ENCODE measurements at regions not wholly inside any gene's neighbourhood (a gene's known extent, or its start where the extent isn't known, plus 50 kb on each side); places are given as distances from the start of the nearest gene placed in this dataset.

GRCh38 chr9:38186404-38187115, 117.5 kb upstream of the SHB start:
- Mint-ChIP-seq H3K27me3 (ENCODE audit: low read depth) (no peaks in the 10 kb centered on the region), H3K4me3 (no peak overlapping the region), H3K27ac (peak overlapping the region in 1 of 3 experiments; percentile 74), H3K9me3 (no peaks in the 10 kb centered on the region), H3K4me1 (peaks cover 16% of the 10 kb centered on the region), H3K36me3 (ENCODE audit: low read depth) (no peaks in the 10 kb centered on the region)
- TF ChIP-seq, protein P1, sequence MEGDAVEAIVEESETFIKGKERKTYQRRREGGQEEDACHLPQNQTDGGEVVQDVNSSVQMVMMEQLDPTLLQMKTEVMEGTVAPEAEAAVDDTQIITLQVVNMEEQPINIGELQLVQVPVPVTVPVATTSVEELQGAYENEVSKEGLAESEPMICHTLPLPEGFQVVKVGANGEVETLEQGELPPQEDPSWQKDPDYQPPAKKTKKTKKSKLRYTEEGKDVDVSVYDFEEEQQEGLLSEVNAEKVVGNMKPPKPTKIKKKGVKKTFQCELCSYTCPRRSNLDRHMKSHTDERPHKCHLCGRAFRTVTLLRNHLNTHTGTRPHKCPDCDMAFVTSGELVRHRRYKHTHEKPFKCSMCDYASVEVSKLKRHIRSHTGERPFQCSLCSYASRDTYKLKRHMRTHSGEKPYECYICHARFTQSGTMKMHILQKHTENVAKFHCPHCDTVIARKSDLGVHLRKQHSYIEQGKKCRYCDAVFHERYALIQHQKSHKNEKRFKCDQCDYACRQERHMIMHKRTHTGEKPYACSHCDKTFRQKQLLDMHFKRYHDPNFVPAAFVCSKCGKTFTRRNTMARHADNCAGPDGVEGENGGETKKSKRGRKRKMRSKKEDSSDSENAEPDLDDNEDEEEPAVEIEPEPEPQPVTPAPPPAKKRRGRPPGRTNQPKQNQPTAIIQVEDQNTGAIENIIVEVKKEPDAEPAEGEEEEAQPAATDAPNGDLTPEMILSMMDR (IDR thresholded peaks at IDR 0.05; ENCODE audit: unreplicated experiment in 3 of 3): no peak

DNA sequence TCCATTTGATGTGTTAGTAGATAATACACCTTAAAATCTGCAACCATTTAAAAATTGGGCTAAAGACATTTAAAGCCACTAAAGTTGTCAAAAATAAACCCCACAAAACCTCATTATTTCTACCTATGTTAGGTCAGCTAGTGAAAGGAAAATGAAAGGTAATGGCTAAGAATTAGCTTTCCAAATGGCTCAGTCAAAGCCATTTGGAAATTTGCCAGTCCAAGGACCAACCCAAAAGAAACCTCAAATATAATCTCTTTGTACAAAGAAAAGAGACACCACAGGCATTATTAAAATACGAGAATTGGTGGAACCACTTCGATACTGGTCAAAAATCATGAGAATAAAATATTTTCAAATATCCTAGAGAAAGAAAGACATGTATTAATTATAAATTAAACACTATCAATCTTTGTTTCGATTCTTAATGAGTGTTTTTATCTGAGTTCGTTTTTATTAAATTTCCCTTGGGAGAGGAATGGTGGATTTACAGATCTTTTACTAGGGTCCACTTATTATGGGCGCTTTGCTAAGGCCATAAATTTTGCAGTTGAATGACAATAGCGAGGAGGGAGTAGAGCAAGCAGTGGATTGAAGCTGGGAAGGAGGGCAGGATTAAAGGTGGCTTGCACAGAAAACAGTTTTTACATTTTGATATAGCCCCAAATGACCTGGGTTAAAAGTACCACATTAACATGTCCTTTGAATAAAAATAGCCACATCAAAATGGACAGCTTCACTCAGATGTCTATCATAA, 116.8 kb upstream of the SHB start:
- TF ChIP-seq, protein P1 (IDR thresholded peaks at IDR 0.05; ENCODE audit: unreplicated experiment in 3 of 3): no peak
- Mint-ChIP-seq H3K4me3 (no peak overlapping the region), H3K27me3 (ENCODE audit: low read depth) (no peaks in the 10 kb centered on the region), H3K9me3 (no peaks in the 10 kb centered on the region), H3K36me3 (ENCODE audit: low read depth) (no peaks in the 10 kb centered on the region), H3K27ac (no peak overlapping the region), H3K4me1 (peaks cover 19% of the 10 kb centered on the region)

DNA sequence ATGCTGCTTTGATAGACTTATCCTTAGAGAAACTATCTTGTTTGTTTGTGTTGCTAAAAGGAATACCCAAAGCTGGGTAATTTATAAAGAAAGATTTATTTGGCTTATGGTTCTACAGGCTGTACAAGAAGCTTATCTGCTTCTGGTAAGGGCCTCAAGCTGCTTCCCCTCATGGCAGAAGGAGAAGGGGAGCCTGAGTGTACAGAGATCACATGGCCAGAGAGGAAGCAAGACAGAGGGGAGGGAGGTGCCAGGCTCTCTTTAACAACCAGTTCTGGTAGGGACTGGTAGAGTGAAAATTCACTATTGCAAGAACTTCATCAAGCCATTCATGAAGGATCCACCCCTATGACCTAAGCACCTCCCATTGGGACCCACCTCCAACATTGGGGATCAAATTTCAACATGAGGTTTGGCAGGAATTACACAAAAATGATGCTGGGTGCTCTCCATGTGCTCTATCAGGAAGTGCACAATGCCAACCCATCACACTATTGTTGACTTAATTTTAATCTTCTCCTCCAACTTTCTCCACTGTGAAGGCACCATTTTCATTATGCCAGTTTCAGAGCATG, 115.1 kb upstream of the SHB start:
- no peak overlapping the region for H3K27ac Mint-ChIP-seq

GRCh38 chr9:38182321-38182720, 113.3 kb upstream of the SHB start:
- H3K9me3 Mint-ChIP-seq: no peaks in the 10 kb centered on the region
- peaks cover 19% of the 10 kb centered on the region for H3K4me1 Mint-ChIP-seq
- H3K27ac Mint-ChIP-seq: peak overlapping the region in 1 of 3 experiments; percentile 49
- H3K36me3 Mint-ChIP-seq (ENCODE audit: low read depth): no peaks in the 10 kb centered on the region
- H3K27me3 Mint-ChIP-seq (ENCODE audit: low read depth): no peaks in the 10 kb centered on the region
- TF ChIP-seq, protein P1 (IDR thresholded peaks at IDR 0.05; ENCODE audit: unreplicated experiment in 3 of 3): no peak
- no peak overlapping the region for H3K4me3 Mint-ChIP-seq

More for the DNA sequence above, 115.1 kb upstream of the SHB start:
- TF ChIP-seq, protein P1 (IDR thresholded peaks at IDR 0.05; ENCODE audit: unreplicated experiment in 3 of 3): no peak
- no peaks in the 10 kb centered on the region for H3K9me3 Mint-ChIP-seq
- H3K4me1 Mint-ChIP-seq: peaks cover 19% of the 10 kb centered on the region
- no peaks in the 10 kb centered on the region for H3K27me3 Mint-ChIP-seq (ENCODE audit: low read depth)
- no peak overlapping the region for H3K4me3 Mint-ChIP-seq
- H3K36me3 Mint-ChIP-seq (ENCODE audit: low read depth): no peaks in the 10 kb centered on the region

- Mint-ChIP-seq H3K4me1 (peaks cover 19% of the 10 kb centered on the region), H3K36me3 (ENCODE audit: low read depth) (no peaks in the 10 kb centered on the region), H3K9me3 (no peaks in the 10 kb centered on the region), H3K27me3 (ENCODE audit: low read depth) (no peaks in the 10 kb centered on the region), H3K27ac (peak overlapping the region in 1 of 3 experiments; percentile 49), H3K4me3 (no peak overlapping the region)
- TF ChIP-seq, protein P1 (IDR thresholded peaks at IDR 0.05; ENCODE audit: unreplicated experiment in 3 of 3): no peak
Observed at GRCh38 chr9:38181866-38182265, 112.8 kb upstream of the SHB start.

All from nephron (organoid).